COLO668 (cell line): ENCODE measurements at regions not wholly inside any gene's neighbourhood (a gene's known extent, or its start where the extent isn't known, plus 50 kb on each side); places are given as distances from the start of the nearest gene placed in this dataset.

ENCODE experiments used
- DNase-seq: peaks from one replicate; lab custom pipeline; 2025; ENCODE audit not compliant: unreplicated experiment; lab: John Stamatoyannopoulos, UW

DNA sequence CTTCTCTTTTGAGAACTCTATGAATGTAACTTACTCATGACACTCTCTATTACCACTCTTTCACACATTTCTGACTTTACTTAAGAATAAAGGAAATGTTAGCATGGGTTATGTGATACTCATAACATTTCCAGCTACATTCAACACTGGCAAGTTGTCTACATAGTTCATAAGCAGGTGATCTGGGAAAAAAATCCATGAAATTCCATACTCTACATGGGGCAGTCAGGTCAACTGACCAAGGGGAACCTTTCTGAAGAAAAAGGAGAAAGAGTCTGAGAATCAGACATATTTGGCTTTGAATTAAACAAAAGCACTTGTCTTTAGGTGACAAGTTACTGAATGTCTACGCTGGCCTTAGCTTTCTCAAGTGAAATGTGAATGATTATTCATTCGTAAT is 329.1 kb upstream of the ROBO1 start:
- no peak for DNase-seq

- no peak for DNase-seq
Measured at GRCh38 chr3:80094589-80094988, 326.8 kb upstream of the ROBO1 start.

GRCh38 chr3:80087767-80088166 is 320.0 kb upstream of the ROBO1 start:
- DNase-seq: no peak

GRCh38 chr3:80086426-80086825 is 318.6 kb upstream of the ROBO1 start:
- no peak for DNase-seq

- DNase-seq: no peak
Measured at GRCh38 chr3:80079886-80080285, 312.1 kb upstream of the ROBO1 start.

- no peak for DNase-seq
Measured at GRCh38 chr3:80068459-80068858, 300.7 kb upstream of the ROBO1 start.

GRCh38 chr3:80063535-80063934 is 295.7 kb upstream of the ROBO1 start:
- no peak for DNase-seq

DNA sequence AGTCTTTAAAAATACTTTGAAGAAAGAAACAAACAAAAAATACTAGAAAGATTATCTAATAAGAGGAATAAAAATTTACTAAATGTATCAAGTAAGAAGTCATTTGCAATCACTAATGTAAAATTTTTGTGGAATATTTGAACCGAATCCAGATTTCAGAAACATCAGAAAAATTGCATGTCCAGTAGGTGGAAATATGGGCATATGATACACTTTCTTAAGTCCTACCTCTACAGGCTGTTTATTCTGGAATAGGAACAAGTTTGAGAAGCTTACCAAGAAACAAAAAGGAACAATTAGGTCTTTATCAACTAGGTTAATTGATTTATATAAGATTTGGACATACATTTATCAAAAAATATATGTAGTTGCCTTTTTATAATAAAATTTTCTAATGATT is 292.9 kb upstream of the ROBO1 start:
- DNase-seq: no peak

DNA sequence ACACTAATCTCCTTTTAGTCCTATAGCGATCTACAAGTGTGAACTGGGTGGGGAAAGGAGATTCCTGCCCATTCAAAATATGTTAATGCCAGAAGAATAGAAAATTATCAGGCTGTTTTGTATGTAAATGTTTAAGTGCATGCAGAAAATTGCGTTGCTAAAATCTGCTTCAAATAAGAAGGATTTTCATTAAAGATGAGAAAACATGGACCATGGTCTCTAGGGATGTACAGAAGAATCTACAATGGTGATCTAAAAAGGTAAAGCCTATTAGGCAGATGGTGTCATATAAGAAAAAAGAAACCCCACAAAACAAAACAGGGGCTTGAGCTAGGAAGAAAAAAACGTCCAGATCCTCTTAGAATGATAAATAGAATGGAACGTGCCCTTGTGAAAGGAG is 287.5 kb upstream of the ROBO1 start:
- DNase-seq: no peak

- no peak for DNase-seq
Measured at GRCh38 chr3:80052271-80052670, 284.5 kb upstream of the ROBO1 start.

GRCh38 chr3:80051602-80051962 is 283.8 kb upstream of the ROBO1 start:
- no peak for DNase-seq

- DNase-seq: no peak
Measured at GRCh38 chr3:80050826-80051601, 283.2 kb upstream of the ROBO1 start.

GRCh38 chr3:80043226-80043625 is 275.4 kb upstream of the ROBO1 start:
- no peak for DNase-seq

DNA sequence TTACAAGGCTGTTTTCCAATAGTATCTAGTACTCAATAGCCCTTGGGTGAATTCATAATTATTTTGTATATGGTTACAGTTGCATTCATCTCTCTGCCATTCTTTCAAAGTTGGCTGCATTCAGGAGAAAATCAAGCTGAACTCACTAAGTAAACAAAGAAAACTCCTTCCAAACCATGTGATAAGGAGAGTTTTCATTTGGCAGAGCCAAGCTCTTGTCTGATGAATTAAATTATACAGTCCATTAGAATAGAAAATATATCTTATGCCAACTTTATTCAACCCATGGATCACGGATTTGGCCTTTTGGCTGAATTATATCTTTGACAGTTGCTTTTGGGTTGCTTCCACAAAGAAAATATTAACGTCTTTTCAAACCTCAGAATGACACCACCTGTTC is 272.3 kb upstream of the ROBO1 start:
- no peak for DNase-seq

GRCh38 chr3:80036176-80036575 is 268.4 kb upstream of the ROBO1 start:
- no peak for DNase-seq

DNA sequence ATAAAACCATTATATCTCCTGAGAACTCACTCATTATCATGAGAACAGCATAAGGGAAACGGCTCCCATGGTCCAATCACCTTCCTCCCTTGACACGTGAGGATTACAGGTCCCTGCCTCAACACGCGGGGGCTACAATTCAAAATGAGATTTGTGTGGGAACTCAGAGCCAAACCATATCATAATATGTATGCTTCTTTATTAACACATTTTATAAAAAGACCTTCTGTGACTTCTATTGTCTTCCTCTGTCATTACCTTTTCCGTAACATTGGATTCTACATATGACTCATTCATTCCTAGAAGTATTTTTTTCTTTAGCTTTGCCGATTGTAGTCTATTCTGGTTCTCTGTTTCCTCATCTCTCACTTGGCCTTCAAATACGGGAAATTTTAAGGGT is 267.2 kb upstream of the ROBO1 start:
- no peak for DNase-seq

DNA sequence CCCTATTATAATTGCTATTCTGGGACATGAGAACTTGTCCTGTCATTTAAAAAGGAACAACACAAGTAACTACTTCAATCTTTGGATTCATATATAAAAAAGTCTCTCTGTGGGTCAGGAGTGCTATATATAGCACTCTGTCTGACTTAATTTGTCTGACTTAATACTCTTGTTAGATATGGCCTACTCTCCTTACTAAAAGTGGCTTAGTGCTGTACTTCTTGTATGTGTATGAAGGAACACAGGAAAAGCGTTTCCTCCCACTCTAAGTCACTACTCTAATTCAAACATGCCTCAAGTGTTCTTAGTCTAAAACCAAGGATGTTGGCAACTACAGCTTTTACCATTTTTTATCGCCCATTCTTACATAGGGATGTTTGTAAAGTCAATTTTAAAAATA is 255.2 kb upstream of the ROBO1 start:
- no peak for DNase-seq

DNA sequence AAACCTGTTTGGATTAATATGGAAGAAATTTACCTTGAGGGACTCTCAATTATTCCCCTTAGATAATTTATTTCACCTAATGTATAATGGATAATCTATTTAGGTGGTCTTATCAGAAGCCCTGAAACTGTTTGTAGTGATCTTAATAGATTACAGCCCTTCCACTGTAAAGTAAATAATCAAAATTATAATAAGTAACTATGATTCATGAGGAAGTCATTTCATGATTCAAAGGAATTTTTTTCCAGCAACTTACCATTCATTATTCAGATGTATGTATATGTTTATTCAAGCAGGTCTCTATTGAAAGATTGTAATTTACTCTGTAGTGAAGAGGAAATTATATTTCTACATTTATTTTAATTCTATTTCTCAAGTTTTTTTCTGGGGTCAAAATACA is 250.6 kb upstream of the ROBO1 start:
- no peak for DNase-seq

DNA sequence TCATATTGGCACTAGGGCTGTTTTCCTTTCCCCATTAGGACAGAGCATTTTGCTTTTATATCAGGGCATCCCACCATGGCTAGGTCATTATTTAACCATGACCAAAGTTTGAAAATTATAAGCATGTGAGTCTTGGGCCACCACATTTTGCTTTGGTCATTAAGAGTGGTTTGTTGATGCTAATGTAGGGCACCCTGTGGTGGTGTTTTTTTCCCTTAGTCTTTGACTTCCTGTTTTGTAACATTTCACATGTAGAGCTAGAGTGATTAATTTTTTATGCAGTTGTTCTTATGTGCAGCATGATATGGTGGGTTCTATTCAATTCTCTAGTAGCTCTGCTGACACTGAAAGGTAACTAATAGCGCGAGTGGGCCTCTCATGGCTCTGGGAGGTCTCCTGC is 249.6 kb upstream of the ROBO1 start:
- no peak for DNase-seq

DNA sequence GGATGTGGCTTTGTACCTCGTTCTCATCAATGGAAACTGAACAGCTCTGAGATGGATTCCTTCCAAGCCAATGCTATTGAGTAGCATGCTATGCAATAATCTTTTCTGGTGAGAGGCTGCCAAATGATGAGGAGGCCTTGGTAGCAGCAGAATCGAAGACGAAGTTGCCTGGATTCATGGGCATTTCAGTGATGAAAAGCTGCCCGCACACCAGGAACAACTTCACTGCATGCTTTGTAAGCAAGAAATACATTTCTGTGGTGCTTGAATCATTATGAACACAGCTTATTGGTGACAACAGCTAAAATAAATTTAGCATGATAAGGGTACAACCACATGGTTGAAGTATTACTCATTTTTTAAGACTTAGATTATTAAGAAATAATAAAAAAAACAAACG is 246.8 kb upstream of the ROBO1 start:
- no peak for DNase-seq

DNA sequence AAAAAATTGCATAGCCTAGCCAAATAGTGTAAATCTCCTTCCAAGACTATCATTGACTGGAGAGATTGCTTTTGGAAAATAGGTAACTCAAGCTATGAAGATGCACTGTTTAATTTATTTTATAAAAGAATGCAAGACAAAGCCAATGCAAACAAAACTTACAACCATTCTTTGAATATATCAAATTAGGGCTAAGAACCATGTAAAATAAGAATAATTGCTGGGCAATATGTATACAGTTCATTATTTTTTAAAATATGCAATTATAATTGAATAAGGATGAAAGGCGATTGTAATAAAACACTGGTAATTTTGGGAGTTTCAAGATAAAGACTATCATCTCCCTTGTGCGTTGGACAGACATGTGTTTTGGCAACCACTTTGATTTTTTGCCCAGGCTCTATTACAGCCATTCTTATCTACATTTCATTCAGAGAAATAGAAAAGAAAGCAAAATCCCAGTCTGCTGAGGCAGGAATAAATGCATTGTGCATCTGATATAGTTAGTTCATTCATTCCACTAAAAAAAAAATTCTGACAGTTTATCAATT is 242.3 kb upstream of the ROBO1 start:
- DNase-seq: no peak

- DNase-seq: no peak
Measured at GRCh38 chr3:80007522-80007921, 239.7 kb upstream of the ROBO1 start.

GRCh38 chr3:80006315-80006714 is 238.5 kb upstream of the ROBO1 start:
- DNase-seq: no peak
